ENCODE measurements at regions not wholly inside any gene's neighbourhood (a gene's known extent, or its start where the extent isn't known, plus 50 kb on each side); places are given as distances from the start of the nearest gene placed in this dataset.
"Not testable (repeated sequence)": the region's sequence is repeated elsewhere in the genome, so short reads cannot be mapped to it uniquely, and the experiment has no call there.

GRCh38 chr4:158974438-158974837, 128.4 kb upstream of the RAPGEF2 start:
- H3K9me3 ChIP-seq (replicated peaks; ENCODE audit: control insufficient read depth, insufficient read depth, low read length); ATAC-seq; H3K4me1 ChIP-seq (ENCODE audit: control insufficient read depth, insufficient read depth, low read length); H3K4me2 ChIP-seq (ENCODE audit: control insufficient read depth, insufficient read depth); RAD21 ChIA-PET (ENCODE audit: unreplicated experiment); H2AFZ ChIP-seq (ENCODE audit: control insufficient read depth, low read depth, low read length); FAIRE-seq; H3K79me2 ChIP-seq (ENCODE audit: control insufficient read depth, insufficient read depth, low read length); CTCF ChIA-PET; H3K36me3 ChIP-seq (ENCODE audit: control insufficient read depth in 2 of 2, insufficient read depth in 2 of 2, low read length in 1 of 2); intact Hi-C loops (cut with micrococcal nuclease; ENCODE audit: unreplicated experiment); H3K27me3 ChIP-seq (replicated peaks in 1 of 2; ENCODE audit: control insufficient read depth in 2 of 2, insufficient read depth in 2 of 2, low read length in 1 of 2); in situ Hi-C loops (cut with MboI); H4K20me1 ChIP-seq (ENCODE audit: control insufficient read depth, insufficient read depth); H3K4me3 ChIP-seq; BruUV-seq (replicated peaks); POLR2A ChIA-PET; H3K27ac ChIP-seq (ENCODE audit: control insufficient read depth, insufficient read depth); H3K9ac ChIP-seq (ENCODE audit: control insufficient read depth, insufficient read depth, low read length); DNase-seq (ENCODE audit: low read depth, low spot score): not testable (repeated sequence)
- SMC1A ChIA-PET (ENCODE audit: uncharacterized antibody, unreplicated experiment) = interaction anchor here (0.6 kb wide), 1 partner anchor 265 kb away, joined by 3 read pairs; no protein-coding TSS in a partner anchor
- whole genome bisulfite sequencing (ENCODE audit: insufficient coverage, insufficient replicate concordance, low lambda C conversion rate, missing lambda C conversion rate) = 65% methylated on average over 2 of the region's 2 CpGs

GRCh38 chr4:158980711-158981110, 122.2 kb upstream of the RAPGEF2 start:
- H3K79me2 ChIP-seq (ENCODE audit: control insufficient read depth, insufficient read depth, low read length); intact Hi-C loops (cut with micrococcal nuclease; ENCODE audit: unreplicated experiment); H3K9me3 ChIP-seq (replicated peaks; ENCODE audit: control insufficient read depth, insufficient read depth, low read length); H4K20me1 ChIP-seq (ENCODE audit: control insufficient read depth, insufficient read depth); SMC1A ChIA-PET (ENCODE audit: uncharacterized antibody, unreplicated experiment); ATAC-seq; DNase-seq (ENCODE audit: low read depth, low spot score); H3K36me3 ChIP-seq (ENCODE audit: control insufficient read depth in 2 of 2, insufficient read depth in 2 of 2, low read length in 1 of 2); FAIRE-seq; BruUV-seq (replicated peaks); H3K4me2 ChIP-seq (ENCODE audit: control insufficient read depth, insufficient read depth); H3K4me1 ChIP-seq (ENCODE audit: control insufficient read depth, insufficient read depth, low read length); H3K27me3 ChIP-seq (replicated peaks in 1 of 2; ENCODE audit: control insufficient read depth in 2 of 2, insufficient read depth in 2 of 2, low read length in 1 of 2); POLR2A ChIA-PET; H3K9ac ChIP-seq (ENCODE audit: control insufficient read depth, insufficient read depth, low read length); CTCF ChIA-PET; H3K27ac ChIP-seq (ENCODE audit: control insufficient read depth, insufficient read depth); H2AFZ ChIP-seq (ENCODE audit: control insufficient read depth, low read depth, low read length); in situ Hi-C loops (cut with MboI); RAD21 ChIA-PET (ENCODE audit: unreplicated experiment); H3K4me3 ChIP-seq: not testable (repeated sequence)
- 94% methylated on average over 5 of the region's 5 CpGs for WGBS (ENCODE audit: insufficient coverage, insufficient replicate concordance, low lambda C conversion rate, missing lambda C conversion rate)
